ENCODE measurements at regions not wholly inside any gene's neighbourhood (a gene's known extent, or its start where the extent isn't known, plus 50 kb on each side); places are given as distances from the start of the nearest gene placed in this dataset.
"Not testable (repeated sequence)": the region's sequence is repeated elsewhere in the genome, so short reads cannot be mapped to it uniquely, and the experiment has no call there.

GRCh38 chr2:183829931-183830330 is 705.7 kb downstream of the NUP35 start:
- no peak overlapping the region for H3K4me3 ChIP-seq (ENCODE audit: low read depth in 1 of 3, low read length in 3 of 3)
- DNase-seq (no peak), FAIRE-seq (no peak)
- H3K4me1 ChIP-seq (ENCODE audit: control insufficient read depth in 3 of 3, insufficient read depth in 2 of 3, low read depth in 1 of 3, low read length in 2 of 3) = no peaks in the 10 kb centered on the region
- WGBS, 3 donors = 84 to 99% (median 94%) methylated on average over 2 of the region's 2 CpGs
- no peaks in the 10 kb centered on the region for H3K36me3 ChIP-seq (ENCODE audit: control insufficient read depth in 3 of 3, insufficient read depth in 2 of 3, low read depth in 1 of 3, low read length in 3 of 3)
- no peak overlapping the region for H3K27ac ChIP-seq (ENCODE audit: low read depth in 1 of 3, low read length in 2 of 3)
- no peaks in the 10 kb centered on the region for H3K27me3 ChIP-seq (ENCODE audit: control insufficient read depth in 3 of 3, insufficient read depth in 3 of 3, low read length in 3 of 3)
- peaks cover 0 to 9% of the 10 kb centered on the region in 2 donors for H3K9me3 ChIP-seq (ENCODE audit: control insufficient read depth in 2 of 2, insufficient read depth in 1 of 2, low read depth in 1 of 2, low read length in 1 of 2)

DNA sequence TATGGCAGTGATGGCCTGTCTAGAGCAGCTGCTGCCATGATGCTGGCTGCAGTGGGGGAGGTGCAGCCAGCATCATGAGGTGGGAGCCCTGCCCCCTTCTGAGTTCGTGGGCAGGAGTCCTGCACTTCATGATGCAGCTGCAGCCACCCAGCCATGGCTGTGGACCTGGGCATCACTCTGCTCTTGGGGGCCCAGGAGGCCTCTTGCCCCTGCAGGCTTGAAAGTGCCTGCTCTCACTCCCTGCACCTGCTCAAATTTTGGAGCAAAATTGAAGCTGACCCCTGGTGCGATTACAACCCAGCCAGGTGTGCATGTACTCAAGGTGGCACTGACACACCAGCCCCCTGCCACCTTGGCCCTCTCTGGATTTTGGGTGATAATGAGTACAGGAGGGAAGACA is 712.9 kb downstream of the NUP35 start:
- Histone ChIP-seq H3K27ac (ENCODE audit: low read depth in 1 of 3, low read length in 2 of 3) (no peak overlapping the region), H3K27me3 (ENCODE audit: control insufficient read depth in 3 of 3, insufficient read depth in 3 of 3, low read length in 3 of 3) (no peaks in the 10 kb centered on the region), H3K9me3 (ENCODE audit: control insufficient read depth in 2 of 2, insufficient read depth in 1 of 2, low read depth in 1 of 2, low read length in 1 of 2) (peaks cover 0 to 11% of the 10 kb centered on the region in 2 donors), H3K4me3 (ENCODE audit: low read depth in 1 of 3, low read length in 3 of 3) (no peak overlapping the region), H3K36me3 (ENCODE audit: control insufficient read depth in 3 of 3, insufficient read depth in 2 of 3, low read depth in 1 of 3, low read length in 3 of 3) (no peaks in the 10 kb centered on the region), H3K4me1 (ENCODE audit: control insufficient read depth in 3 of 3, insufficient read depth in 2 of 3, low read depth in 1 of 3, low read length in 2 of 3) (no peaks in the 10 kb centered on the region)
- FAIRE-seq = no peak
- 69 to 77% (median 75%) methylated on average over 2 of the region's 2 CpGs for WGBS, 3 donors
- DNase-seq = no peak

DNA sequence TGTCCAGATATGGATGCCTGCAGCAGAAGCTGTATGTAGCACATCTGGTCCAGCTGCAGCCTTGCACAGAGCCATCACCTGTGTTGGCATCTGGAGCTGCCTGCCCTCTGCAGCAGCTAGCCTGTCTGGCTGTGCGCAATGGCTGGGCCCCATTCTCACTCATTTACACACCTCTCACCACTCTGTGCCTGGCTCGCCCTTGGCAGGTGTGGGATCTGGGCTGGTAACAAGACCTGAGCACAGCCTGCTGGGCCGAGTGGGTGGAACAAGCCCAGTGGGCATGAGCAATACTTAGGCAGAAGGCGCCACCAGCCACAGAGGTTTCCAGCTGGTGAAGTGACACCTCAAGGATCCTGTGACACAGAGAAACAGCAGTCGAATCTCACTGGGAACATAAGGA is 714.1 kb downstream of the NUP35 start:
- no peaks in the 10 kb centered on the region for H3K27me3 ChIP-seq (ENCODE audit: control insufficient read depth in 3 of 3, insufficient read depth in 3 of 3, low read length in 3 of 3)
- no peak overlapping the region for H3K27ac ChIP-seq (ENCODE audit: low read depth in 1 of 3, low read length in 2 of 3)
- 82 to 89% (median 87%) methylated on average over 5 of the region's 5 CpGs for WGBS, 3 donors
- FAIRE-seq (no peak), DNase-seq (no peak)
- H3K4me3 ChIP-seq (ENCODE audit: low read depth in 1 of 3, low read length in 3 of 3) = no peak overlapping the region
- no peaks in the 10 kb centered on the region for H3K4me1 ChIP-seq (ENCODE audit: control insufficient read depth in 3 of 3, insufficient read depth in 2 of 3, low read depth in 1 of 3, low read length in 2 of 3)
- H3K36me3 ChIP-seq (ENCODE audit: control insufficient read depth in 3 of 3, insufficient read depth in 2 of 3, low read depth in 1 of 3, low read length in 3 of 3) = no peaks in the 10 kb centered on the region
- peaks cover 0 to 11% of the 10 kb centered on the region in 2 donors for H3K9me3 ChIP-seq (ENCODE audit: control insufficient read depth in 2 of 2, insufficient read depth in 1 of 2, low read depth in 1 of 2, low read length in 1 of 2)

DNA sequence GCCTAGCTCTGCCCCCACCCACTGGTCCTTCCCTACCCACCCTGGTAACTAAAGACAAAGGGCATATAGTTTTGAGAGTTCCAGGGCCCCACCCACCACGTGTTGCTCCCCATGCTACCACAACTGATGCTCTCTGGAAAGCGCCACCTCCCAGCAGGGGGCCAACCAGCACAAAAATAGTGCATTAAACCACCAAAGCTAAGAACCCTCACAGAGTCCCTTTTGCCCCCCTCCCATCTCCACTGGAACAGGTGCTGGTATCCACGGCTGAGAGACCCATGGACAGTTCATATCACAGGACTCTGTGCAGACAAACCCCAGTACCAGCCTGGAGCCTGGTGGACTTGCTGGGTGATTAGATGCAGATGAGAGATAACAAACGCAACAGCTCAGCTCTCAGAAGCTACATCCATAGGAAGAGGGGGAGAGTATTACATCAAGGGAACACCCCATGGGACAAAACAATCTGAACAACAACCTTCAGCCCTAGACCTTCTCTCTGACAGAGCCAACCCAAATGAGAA is 715.9 kb downstream of the NUP35 start:
- Histone ChIP-seq H3K4me1 (ENCODE audit: control insufficient read depth in 3 of 3, insufficient read depth in 2 of 3, low read depth in 1 of 3, low read length in 2 of 3) (no peaks in the 10 kb centered on the region), H3K4me3 (ENCODE audit: low read depth in 1 of 3, low read length in 3 of 3) (no peak overlapping the region), H3K9me3 (ENCODE audit: control insufficient read depth in 2 of 2, insufficient read depth in 1 of 2, low read depth in 1 of 2, low read length in 1 of 2) (peaks cover 0 to 11% of the 10 kb centered on the region in 2 donors), H3K27ac (ENCODE audit: low read depth in 1 of 3, low read length in 2 of 3) (no peak overlapping the region), H3K36me3 (ENCODE audit: control insufficient read depth in 3 of 3, insufficient read depth in 2 of 3, low read depth in 1 of 3, low read length in 3 of 3) (no peaks in the 10 kb centered on the region), H3K27me3 (ENCODE audit: control insufficient read depth in 3 of 3, insufficient read depth in 3 of 3, low read length in 3 of 3) (no peaks in the 10 kb centered on the region)
- FAIRE-seq (no peak), DNase-seq (no peak)
- WGBS, 3 donors = 35 to 51% (median 50%) methylated on average over 4 of the region's 4 CpGs

GRCh38 chr2:183849826-183850225 is 725.6 kb downstream of the NUP35 start:
- WGBS, 3 donors = 67 to 79% (median 67%) methylated on average over 10 to 11 of the region's 11 CpGs
- not testable (repeated sequence) for H3K9me3 ChIP-seq (ENCODE audit: control insufficient read depth in 2 of 2, insufficient read depth in 1 of 2, low read depth in 1 of 2, low read length in 1 of 2); H3K27ac ChIP-seq (ENCODE audit: low read depth in 1 of 3, low read length in 2 of 3); H3K4me1 ChIP-seq (ENCODE audit: control insufficient read depth in 3 of 3, insufficient read depth in 2 of 3, low read depth in 1 of 3, low read length in 2 of 3); FAIRE-seq; H3K4me3 ChIP-seq (ENCODE audit: low read depth in 1 of 3, low read length in 3 of 3); H3K36me3 ChIP-seq (ENCODE audit: control insufficient read depth in 3 of 3, insufficient read depth in 2 of 3, low read depth in 1 of 3, low read length in 3 of 3); DNase-seq; H3K27me3 ChIP-seq (ENCODE audit: control insufficient read depth in 3 of 3, insufficient read depth in 3 of 3, low read length in 3 of 3)

DNA sequence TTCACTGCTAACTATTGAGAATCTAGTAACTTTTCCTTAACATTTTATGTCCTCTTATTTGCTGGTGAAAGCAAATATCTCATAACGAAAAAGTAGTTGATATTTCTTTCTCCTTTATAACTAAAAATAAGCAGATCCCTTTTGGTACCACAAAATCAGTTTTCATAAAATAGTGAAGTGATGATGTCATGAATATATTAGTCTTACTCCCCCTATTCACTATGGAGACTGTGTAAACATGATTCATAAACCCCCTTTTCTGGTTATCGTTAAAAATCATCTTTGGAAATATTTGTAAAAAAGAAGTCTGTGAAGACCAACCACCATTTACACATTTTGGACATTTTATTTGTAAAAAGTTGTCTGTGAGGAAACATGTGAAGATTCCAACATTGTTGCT is 734.9 kb downstream of the NUP35 start:
- FAIRE-seq = no peak
- no peaks in the 10 kb centered on the region for H3K4me1 ChIP-seq (ENCODE audit: control insufficient read depth in 3 of 3, insufficient read depth in 2 of 3, low read depth in 1 of 3, low read length in 2 of 3)

DNA sequence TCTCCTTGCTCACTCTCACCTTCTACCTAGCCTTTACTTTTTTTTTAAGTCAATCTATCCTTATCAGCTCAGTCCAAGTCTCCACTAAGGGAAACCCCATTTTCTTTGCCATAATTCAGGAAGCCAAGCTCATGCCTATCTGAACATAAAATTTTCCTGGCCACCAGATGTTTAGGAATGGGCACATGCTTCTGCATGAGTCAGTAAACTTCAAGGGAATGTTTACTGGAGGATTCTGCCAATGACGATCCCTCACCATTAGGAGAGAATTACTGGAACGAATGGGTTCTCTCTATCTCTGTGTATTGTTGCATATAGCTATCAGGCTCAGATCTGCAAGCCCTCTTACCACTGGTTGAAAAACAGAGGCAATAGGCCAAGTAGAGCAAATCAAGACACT is 731.7 kb upstream of the ZNF804A start:
- 77 to 84% (median 79%) methylated on average over 2 of the region's 2 CpGs for WGBS, 3 donors
- no peaks in the 10 kb centered on the region for H3K4me1 ChIP-seq (ENCODE audit: control insufficient read depth in 3 of 3, insufficient read depth in 2 of 3, low read depth in 1 of 3, low read length in 2 of 3)
- FAIRE-seq (no peak), DNase-seq (no peak)
- no peaks in the 10 kb centered on the region for H3K36me3 ChIP-seq (ENCODE audit: control insufficient read depth in 3 of 3, insufficient read depth in 2 of 3, low read depth in 1 of 3, low read length in 3 of 3)
- H3K9me3 ChIP-seq (ENCODE audit: control insufficient read depth in 2 of 2, insufficient read depth in 1 of 2, low read depth in 1 of 2, low read length in 1 of 2) = no peaks in the 10 kb centered on the region
- no peaks in the 10 kb centered on the region for H3K27me3 ChIP-seq (ENCODE audit: control insufficient read depth in 3 of 3, insufficient read depth in 3 of 3, low read length in 3 of 3)
- H3K27ac ChIP-seq (ENCODE audit: low read depth in 1 of 3, low read length in 2 of 3) = no peak overlapping the region
- no peak overlapping the region for H3K4me3 ChIP-seq (ENCODE audit: low read depth in 1 of 3, low read length in 3 of 3)

More for the DNA sequence above, 734.9 kb downstream of the NUP35 start:
- Histone ChIP-seq H3K36me3 (ENCODE audit: control insufficient read depth in 3 of 3, insufficient read depth in 2 of 3, low read depth in 1 of 3, low read length in 3 of 3) (no peaks in the 10 kb centered on the region), H3K9me3 (ENCODE audit: control insufficient read depth in 2 of 2, insufficient read depth in 1 of 2, low read depth in 1 of 2, low read length in 1 of 2) (no peaks in the 10 kb centered on the region), H3K4me3 (ENCODE audit: low read depth in 1 of 3, low read length in 3 of 3) (no peak overlapping the region), H3K27ac (ENCODE audit: low read depth in 1 of 3, low read length in 2 of 3) (no peak overlapping the region), H3K27me3 (ENCODE audit: control insufficient read depth in 3 of 3, insufficient read depth in 3 of 3, low read length in 3 of 3) (no peaks in the 10 kb centered on the region)
- WGBS, 3 donors = 66 to 77% (median 71%) methylated on average over 2 of the region's 2 CpGs
- DNase-seq = no peak

DNA sequence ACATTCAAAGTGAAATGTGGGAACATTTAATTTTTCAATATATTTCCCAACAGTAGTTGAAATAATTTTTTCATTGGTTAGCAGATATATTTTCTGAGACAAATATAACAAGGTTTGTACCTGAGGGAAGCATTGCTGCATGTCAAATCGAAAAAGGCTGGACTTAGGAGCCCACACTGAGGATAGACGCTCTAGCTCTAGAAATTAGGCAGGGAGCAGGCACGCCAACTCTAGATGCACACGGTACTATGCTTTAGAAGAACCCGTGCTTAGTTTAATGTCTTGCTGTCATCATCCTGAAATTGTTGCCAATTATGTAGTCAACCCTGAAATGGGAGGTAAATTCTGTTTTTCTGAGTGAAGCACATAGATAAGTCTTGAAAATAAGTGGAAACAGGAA is 731.1 kb upstream of the ZNF804A start:
- DNase-seq (no peak), FAIRE-seq (no peak)
- WGBS, 3 donors = 77 to 87% (median 85%) methylated on average over 5 of the region's 5 CpGs
- no peaks in the 10 kb centered on the region for H3K27me3 ChIP-seq (ENCODE audit: control insufficient read depth in 3 of 3, insufficient read depth in 3 of 3, low read length in 3 of 3)
- no peaks in the 10 kb centered on the region for H3K36me3 ChIP-seq (ENCODE audit: control insufficient read depth in 3 of 3, insufficient read depth in 2 of 3, low read depth in 1 of 3, low read length in 3 of 3)
- H3K9me3 ChIP-seq (ENCODE audit: control insufficient read depth in 2 of 2, insufficient read depth in 1 of 2, low read depth in 1 of 2, low read length in 1 of 2) = no peaks in the 10 kb centered on the region
- H3K27ac ChIP-seq (ENCODE audit: low read depth in 1 of 3, low read length in 2 of 3) = no peak overlapping the region
- no peaks in the 10 kb centered on the region for H3K4me1 ChIP-seq (ENCODE audit: control insufficient read depth in 3 of 3, insufficient read depth in 2 of 3, low read depth in 1 of 3, low read length in 2 of 3)
- H3K4me3 ChIP-seq (ENCODE audit: low read depth in 1 of 3, low read length in 3 of 3) = no peak overlapping the region

- WGBS, 3 donors = 79 to 87% (median 81%) methylated on average over 2 of the region's 2 CpGs
- Histone ChIP-seq H3K4me3 (ENCODE audit: low read depth in 1 of 3, low read length in 3 of 3) (no peak overlapping the region), H3K27me3 (ENCODE audit: control insufficient read depth in 3 of 3, insufficient read depth in 3 of 3, low read length in 3 of 3) (no peaks in the 10 kb centered on the region), H3K27ac (ENCODE audit: low read depth in 1 of 3, low read length in 2 of 3) (no peak overlapping the region), H3K36me3 (ENCODE audit: control insufficient read depth in 3 of 3, insufficient read depth in 2 of 3, low read depth in 1 of 3, low read length in 3 of 3) (no peaks in the 10 kb centered on the region), H3K9me3 (ENCODE audit: control insufficient read depth in 2 of 2, insufficient read depth in 1 of 2, low read depth in 1 of 2, low read length in 1 of 2) (no peaks in the 10 kb centered on the region), H3K4me1 (ENCODE audit: control insufficient read depth in 3 of 3, insufficient read depth in 2 of 3, low read depth in 1 of 3, low read length in 2 of 3) (no peaks in the 10 kb centered on the region)
- DNase-seq = no peak
- FAIRE-seq = no peak
These were observed 730.2 kb upstream of the ZNF804A start for GRCh38 chr2:183868153-183868552.
